ENCODE measurements at regions not wholly inside any gene's neighbourhood (a gene's known extent, or its start where the extent isn't known, plus 50 kb on each side); places are given as distances from the start of the nearest gene placed in this dataset.

DNA sequence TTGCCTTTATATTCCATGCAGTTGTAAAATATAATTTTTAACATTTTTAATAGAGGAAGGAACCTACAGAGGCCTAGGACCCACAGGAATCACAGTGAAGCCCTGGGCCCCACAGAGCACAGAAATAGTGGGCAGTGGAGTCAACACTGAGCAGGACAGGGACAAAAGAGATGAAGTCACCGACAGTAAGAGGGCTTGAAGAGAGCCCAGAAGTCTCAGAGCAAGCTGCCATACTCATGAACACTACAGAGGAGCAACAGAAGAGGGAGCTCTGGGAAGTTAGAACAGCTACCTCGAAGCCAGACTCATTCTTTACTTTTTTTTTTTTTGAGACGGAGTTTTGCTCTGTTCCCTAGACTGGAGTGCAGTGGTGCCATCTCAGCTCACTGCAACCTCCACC is 149.3 kb upstream of the TENM3 start:
- DNase-seq (ENCODE audit: low spot score): no peak

DNA sequence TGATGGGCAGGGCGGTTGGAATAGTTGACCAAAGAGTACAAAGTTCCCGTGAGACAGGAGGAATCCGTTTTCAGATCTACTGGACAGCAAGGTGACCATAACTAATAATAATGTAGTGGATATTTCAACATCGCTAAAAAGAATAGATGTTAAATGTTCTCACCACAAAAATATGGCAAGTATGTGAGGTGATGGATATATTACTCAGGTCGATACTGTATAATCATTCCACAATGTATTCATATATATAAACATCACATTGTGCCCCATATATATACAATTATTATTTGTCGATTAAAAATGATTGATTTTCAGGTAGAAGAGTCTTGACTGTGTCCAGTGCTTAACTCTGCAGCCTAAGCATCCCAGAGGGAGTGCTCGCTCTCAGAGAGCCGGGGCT is 141.6 kb upstream of the TENM3 start:
- DNase-seq (ENCODE audit: low spot score): no peak

DNA sequence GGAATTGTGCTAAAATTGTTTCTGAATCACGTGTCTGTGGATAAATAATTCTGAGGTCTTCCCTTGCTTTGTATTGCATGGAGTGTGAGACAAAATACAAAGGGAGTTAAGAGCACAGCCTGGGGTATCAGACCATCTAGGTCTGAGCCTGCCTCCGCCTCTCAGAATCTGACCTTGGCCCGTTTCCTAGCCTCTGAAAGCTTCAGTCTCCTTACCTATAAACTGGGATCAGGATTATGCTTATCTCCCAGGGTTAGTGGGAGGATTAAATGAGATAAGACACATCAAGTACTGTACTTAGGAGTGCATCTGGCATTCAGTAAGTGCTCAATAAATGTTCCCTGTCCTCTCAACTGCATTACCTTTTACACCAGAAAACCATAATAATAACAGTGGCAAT is 140.6 kb upstream of the TENM3 start:
- no peak for DNase-seq (ENCODE audit: low spot score)

DNA sequence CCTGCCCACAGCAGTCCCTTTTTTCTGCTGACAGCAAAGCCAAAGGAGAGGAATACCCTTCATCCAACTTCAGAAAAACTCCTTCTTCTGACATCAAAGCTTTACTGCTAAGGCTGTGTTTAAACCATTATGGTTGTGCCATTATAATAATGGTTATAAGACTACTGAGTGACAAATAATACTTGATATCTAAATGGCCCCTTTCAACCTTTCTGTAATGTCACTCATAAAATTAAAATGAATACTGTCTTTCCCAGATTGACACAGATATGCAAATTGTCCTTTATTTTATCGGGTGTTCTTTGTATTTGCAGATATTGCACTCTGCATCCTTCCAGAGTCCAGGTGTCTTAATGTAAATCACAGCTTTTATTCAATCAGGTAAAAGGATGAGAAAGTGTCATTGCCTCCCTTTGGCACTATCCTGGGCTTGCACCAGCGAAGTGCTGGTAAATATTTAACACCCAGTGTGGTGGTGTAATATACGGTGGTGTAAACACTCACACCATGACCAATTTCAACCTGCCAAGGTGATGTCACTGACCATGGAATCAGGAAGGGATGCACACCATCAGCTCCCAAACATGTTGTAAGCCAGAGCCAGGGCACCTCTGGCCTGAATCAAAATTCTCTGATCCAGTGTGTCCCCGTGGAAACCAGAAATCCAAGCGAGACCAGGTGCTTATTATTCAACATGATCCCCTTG is 139.4 kb upstream of the TENM3 start:
- no peak for DNase-seq (ENCODE audit: low spot score)

DNA sequence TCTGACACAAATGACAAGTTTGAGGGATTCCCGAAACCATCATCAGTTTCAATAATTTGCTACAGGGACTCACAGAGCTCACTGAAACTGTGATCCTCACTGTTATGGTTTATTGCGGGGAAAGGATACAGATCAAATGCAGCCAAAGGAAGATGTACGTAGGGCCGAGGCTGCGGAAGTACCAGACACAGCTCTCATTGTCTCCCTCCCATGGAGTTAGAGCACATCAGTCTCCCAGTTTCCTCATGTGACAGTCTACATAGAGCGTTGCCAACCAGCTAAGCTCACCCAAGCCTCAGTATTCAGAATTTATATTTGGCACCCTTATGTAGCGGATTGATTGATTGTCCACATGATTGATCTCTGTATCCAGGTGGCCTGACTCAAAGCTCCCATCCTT is 137.8 kb upstream of the TENM3 start:
- DNase-seq (ENCODE audit: low spot score): no peak

DNA sequence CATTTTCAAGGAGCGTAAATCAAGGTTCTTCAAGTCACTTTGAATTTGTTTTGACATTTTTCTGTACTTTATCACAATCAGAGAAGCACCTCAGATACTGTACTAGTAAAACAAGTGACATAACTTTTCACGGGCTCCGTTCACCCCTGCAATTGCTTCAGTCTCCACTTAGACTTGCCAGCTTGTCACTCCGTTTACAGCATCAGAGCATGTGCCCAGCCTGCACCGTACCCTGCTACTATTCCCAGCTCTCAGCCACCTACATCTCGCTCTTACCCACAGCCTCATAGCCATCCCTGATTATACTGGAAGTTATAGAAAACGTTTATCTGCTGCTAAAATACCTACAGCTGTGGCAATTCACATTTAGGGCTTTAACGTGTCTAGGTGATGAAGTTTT is 135.3 kb upstream of the TENM3 start:
- DNase-seq (ENCODE audit: low spot score): no peak

DNA sequence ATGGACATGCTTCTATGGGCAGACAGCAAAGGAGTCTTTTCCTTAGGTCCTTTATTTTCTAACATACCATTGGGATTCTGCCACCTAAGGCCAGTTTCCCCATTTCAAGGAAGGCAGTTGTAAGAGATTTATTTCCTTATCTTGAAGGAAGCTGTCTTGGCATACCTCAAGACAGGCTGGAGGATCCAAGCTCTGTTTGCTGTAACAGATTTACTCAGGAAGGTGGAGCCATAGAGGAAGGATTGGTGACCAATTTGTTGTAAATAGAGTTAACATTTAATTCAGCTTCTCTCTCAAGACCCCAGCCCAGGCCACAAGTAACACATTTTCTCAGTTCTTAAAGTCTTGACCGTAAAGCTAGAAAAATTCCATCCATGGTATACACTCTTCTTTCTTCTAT is 131.6 kb upstream of the TENM3 start:
- no peak for DNase-seq (ENCODE audit: low spot score)

DNA sequence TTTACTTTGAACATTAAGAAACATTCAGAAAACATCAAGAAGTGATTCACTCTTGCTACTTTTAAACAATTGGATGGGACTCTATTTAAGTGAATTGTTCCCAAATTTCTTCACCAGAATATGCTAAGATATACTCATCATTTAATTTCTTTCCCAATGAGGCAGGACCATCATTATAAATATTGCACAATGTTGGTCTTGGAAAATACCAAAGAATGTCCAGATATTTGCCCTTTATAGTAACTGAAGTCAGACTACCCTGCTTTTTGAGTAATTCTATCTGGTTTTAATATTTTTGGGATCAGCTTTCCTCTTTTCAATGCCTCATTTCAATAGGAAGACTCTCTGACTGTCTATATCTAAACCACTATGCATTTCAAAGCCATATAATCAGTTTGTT is 129.4 kb upstream of the TENM3 start:
- DNase-seq (ENCODE audit: low spot score): no peak

DNA sequence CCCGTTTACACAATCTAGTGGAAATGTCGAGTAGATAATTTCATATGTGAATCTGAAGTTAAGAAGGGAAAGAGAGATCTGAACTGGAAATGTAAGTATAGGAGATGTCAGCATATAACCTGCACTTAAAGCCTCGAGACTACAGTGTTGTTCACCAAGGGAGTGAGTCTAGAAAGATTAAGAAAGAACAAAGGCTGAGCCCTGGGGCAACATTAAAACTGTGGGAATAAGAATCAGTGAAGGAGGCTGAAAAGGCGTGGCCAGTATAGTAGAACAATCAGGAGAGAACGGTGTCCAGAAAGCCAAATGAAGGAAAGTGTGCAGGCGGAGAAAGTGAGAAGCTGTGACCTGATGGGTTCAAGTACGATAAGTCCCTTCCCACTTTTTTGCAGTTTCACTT is 118.8 kb upstream of the TENM3 start:
- DNase-seq (ENCODE audit: low spot score): no peak

DNA sequence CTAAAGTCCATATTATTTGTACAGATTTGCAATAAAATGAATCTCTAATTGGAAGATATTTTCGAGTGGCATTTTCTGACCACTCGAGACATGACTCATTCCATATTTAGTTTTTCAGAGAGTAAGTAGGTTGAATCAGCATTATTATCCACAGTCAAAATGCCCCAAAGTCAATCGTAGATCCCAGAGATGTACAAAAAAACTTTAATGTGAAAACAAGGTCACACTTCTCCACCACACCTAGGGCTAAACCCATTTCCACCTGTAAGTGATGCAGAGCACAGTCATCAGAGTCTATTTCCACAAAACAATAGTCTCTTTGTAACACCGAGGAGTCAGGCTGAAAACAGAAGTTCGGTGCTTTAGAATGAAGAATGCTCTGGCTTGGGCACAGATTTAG is 117.1 kb upstream of the TENM3 start:
- no peak for DNase-seq (ENCODE audit: low spot score)

DNA sequence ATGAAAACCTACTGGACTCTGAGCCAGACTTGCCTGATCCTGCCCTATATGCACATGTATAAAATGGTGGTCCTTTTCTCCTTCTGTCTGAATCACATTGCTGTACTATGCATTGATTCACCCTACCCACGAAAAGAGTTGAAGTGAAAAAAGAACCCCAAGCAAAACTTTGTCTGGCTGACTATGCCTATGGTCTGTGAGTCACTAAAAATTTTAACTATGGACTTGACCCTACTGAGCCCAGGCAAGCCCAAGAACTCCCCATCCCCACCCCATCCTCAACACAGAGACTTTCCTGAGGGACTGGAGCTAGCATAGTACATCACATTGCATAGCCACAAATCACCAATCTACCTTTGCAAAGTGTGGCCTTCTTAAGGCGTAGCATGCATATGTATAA is 116.6 kb upstream of the TENM3 start:
- DNase-seq (ENCODE audit: low spot score): no peak

DNA sequence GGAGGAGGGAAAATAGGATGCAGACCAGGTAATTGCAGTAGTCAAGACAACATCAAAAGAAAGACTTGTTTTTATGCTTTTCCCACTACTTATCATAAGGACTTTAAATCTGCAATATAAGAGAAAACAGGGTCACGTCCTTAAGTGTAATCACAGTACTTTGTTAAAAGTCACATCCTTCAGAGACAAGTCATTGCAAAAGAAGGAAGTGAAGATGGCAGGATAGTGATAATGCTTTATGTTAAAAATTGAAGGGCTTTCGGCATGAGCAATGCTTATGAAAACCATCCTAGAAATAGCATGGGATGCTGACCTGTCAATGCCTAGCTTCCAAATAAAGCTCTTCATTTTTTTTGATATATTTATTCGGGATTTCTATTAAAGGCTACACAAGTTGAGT is 110.2 kb upstream of the TENM3 start:
- DNase-seq (ENCODE audit: low spot score): no peak

DNA sequence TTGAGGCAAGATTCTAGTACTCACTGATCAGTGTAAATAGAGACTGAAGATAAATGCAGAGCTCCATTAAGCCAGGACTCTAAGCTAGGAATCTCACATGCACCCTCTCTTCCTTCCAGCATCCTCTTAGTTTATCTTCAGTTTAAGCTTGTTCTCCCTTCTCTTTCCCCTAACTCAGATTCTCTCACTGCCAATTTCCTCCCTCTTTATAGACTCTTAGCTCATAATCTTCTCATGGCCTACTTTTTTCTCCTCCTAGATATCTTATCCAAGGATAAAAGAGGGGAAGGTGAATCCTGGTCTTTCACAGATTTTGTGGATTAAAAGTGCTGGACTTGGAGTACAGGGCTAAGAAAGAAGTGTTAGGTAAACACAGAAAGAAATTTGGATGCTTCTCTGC is 108.9 kb upstream of the TENM3 start:
- no peak for DNase-seq (ENCODE audit: low spot score)

DNA sequence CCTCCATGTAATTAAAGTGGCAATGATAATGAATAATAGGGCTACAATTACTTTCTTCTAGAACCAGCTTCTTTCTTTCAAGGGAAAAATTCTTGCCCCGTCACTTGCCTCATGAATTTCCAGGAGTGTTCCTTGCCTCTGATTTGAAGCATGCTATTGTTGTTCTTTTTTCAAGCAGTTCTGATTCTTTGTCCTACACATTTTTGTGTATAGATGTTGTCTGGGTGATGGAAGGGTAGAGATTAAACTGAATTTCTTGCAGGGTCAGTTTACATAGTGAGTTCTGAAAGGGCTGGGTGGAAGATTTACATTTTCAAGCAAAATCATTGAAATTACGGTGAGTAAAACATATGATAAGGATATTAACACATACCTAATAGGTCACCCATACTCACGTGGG is 107.0 kb upstream of the TENM3 start:
- no peak for DNase-seq (ENCODE audit: low spot score)

DNA sequence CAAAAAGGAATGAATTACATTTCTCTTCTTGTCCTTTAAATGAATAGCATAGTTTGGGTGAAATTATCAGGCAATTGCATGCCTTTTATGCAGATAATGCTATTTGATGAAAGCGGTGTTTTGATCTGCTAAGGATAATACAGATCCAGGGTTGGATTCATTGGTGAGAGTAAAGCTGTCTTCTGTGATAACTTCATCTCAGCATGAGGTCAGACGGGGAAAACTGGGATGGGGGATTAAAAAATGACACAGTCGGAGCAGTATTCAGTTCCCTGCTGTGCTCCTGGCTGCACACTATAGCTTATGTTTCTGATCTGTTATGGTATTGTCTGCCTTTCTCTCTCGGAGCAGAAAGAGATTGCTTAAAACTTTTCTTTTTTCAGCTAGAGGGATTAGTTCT is 105.9 kb upstream of the TENM3 start:
- no peak for DNase-seq (ENCODE audit: low spot score)

DNA sequence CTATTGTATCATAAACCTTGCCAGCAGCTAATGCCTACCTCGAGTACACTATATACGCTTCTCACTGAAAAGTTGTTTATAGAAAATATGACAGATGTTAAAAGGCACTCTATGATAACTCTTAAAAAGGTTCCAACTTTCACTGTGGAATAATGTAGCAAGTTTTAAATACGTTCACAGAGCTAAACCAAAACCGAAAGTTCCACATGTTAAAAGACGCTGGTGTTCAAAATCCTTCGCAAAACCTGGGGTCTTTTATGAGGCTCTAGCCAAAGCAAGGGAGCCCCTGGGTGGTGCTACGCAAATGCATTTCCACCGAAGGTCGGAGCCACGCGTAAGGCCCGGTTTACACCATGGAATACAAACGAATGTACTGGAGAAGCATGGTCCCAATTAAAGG is 103.7 kb upstream of the TENM3 start:
- DNase-seq (ENCODE audit: low spot score): no peak

DNA sequence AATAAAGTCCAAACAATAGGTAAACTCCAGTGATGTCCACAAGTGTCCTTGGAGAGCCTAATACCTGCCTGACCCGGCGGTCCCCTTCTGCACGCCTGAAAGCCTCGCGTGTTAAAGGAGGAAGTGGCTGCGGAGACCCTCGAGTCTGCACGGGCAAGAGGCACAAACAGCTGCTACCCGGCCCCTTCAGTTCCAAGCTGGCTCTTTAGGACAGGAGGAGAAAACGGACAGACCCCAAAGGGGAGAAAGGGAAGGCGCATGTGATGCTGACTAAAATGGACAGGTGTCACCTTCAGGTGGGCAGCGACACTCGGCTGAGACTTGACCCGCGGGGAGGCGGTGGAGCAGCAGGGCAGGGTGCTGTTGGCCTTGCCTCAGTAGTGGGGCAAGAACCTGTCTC is 102.7 kb upstream of the TENM3 start:
- no peak for DNase-seq (ENCODE audit: low spot score)

DNA sequence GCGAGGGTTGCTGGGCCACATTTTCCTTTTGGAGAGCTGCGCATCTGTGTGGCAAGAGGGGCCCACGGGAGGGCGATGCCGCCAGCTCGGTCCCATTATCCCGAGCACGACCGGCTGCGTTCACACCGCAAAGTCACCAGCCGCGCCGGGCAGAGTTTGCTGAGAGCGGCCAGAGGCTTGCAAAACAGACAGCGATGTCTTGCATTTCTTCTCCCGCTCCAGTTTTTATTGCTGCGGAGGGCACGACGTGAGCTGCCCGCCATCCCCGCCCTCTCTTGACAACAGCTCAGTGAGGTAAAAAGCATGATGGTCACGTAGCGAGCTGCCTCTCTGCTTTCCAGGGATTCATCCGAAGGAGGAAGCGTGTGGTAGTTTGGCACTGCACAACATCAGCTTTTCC is 102.1 kb upstream of the TENM3 start:
- DNase-seq (ENCODE audit: low spot score): no peak

DNA sequence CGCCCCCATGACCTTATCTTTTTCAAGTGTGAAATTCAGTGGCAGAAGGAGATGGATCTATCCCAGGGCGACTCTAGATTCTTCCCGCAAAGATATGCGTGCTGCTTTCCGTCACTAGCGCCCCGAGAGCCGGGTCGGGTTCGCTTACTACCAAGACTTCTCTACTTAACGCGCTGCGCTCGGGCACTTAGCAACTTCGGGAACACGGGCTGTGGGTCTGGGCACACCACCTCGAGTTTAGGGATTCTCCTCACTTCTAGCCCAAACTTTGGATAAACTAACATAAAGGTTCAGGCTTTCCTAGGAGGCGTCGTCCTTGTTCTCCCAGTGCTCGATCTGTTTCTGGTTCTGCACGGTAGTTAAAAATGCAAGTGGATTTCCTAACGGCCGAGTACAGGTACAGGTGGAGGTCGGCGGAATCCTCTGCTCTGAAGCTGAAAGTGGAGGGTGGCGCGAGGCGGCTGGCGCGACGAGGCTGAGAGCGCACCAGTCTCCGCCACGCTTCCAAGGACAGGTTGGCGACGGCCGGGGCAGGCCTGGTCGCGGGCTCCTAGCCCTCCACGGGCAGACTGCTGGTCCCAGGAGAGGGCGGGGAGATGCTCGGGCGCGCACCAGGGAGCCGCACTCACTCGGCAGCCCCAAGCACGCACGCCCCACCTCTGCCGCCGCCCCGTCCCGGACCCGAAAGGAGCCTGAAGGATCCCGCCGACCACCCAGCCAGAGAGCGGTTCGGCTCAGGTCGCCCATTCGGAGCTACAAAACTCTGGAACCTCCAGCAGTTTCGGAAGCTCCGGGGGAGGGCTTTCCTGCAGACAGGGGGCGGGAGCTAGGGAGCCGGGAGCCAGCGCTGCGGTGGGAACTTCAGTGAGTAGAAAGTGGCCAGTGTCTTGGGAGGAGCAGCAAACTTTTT is 100.8 kb upstream of the TENM3 start:
- DNase-seq (ENCODE audit: low spot score): no peak

DNA sequence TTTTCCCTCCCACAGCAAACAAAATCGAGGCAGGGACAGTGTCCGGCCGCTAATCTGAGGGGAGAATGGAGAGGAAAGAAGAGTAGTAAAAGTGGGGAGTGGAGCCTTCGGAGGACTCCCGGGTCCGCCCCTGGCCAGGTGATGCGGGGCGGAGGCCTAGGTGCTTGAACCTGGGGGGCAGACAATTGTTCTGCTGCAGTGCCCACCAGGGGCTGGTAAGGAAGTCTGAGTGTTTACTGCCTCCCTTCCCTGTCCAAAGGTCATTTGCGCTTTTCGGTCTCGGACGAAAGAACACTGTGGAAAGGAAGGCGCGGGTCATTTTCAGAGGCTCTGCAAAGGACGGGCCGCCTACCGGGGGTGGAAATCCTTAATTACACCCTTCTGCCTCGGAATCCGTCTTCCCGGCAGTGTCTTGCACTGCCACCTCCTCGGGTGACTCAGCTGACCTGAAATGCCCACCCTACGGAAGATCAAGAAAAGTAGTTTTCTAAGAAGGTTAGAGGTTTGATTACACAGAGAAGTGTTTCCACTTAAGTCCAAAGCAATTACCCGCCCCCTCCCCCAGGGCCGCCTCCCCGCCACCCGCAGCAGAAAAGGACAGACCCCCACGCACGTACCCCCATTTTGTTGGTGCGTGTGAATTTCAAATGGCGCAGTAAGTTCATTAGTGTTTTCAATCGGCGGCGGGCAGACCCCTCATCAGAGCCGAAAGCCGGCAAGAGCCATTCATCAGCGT is 99.9 kb upstream of the TENM3 start:
- no peak for DNase-seq (ENCODE audit: low spot score)

DNA sequence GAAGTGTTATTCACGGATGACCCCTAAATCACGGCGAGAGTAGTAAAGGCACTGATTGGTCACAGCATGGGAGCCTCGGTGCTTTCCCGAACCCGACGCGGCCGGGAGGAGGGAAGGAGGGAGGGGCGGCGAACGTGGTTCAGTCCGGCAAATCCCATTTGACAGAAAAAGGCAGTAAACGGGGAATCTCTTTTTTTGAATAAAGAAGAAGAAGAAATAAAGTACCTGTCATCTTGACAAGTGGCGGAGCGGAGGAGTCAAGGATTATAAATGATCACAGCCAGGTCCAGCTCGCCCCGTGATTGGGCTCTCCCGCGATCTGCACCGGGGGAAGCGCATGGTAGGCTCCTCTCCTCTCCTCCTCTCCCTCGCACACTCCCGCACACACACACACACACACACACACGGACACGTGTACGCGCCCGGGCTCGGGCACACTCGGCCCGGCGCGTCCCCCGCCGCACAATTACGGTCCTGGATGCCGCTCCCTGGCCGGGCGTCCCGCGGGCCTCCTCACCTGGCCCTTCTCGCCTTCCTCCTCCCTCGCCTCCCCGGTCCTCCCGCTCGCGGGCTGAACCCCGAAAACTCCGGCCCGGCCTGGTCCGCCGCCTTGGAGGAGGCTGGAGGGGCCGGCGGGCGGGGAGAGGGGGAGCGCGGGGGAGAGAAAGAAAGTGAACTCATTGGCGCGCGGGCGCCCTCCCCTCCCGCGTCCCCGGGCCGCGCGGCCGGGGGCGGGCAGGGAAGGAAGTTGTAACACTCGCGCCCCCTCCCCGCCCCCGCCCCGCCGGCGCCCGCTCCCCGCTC is 99.2 kb upstream of the TENM3 start:
- no peak for DNase-seq (ENCODE audit: low spot score)

DNA sequence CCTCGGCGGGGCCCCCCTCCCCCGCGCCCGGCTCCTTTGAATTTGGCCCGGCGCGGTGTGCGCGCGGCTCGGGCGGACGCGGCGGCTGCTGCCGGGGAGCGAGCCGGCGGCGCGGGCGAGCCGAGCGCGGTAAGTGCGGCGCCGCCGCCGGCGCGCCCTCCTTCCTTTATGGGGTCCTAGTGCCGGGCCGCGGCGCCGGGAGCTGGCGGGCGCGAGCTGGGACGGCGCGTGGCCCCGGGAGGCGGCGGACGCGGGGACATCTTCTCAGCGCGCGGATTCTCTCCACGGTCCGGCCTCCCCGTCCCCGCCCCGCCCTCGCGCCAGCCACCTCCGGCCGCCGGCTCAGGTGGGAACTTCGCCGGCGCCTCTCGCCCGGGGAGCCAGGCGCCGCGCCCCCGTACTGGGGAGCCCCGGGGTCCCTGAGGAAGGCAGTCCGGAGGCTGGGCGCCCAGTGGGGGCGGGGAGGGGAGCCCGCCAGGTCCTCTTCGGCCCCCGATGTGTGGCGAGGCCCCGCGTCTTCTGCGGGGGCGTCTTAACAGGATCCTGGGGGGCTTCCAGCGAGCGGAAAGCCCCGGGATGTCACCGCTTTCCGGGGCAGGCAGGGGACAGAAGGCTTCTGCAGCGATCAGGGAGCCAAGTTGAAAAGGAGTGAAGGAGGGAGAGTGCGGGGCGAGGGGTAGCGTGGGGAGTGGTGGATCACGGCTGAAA is 98.4 kb upstream of the TENM3 start:
- no peak for DNase-seq (ENCODE audit: low spot score)

Measured in kidney capillary endothelial cell (primary cell).